ENCODE measurements at regions not wholly inside any gene's neighbourhood (a gene's known extent, or its start where the extent isn't known, plus 50 kb on each side); places are given as distances from the start of the nearest gene placed in this dataset.

- DNase-seq, result no peak
Measured at GRCh38 chr5:125302577-125302976, 556.1 kb upstream of the ZNF608 start.

- DNase-seq, result no peak
Measured at GRCh38 chr5:125306741-125307140, 560.3 kb upstream of the ZNF608 start.

DNA sequence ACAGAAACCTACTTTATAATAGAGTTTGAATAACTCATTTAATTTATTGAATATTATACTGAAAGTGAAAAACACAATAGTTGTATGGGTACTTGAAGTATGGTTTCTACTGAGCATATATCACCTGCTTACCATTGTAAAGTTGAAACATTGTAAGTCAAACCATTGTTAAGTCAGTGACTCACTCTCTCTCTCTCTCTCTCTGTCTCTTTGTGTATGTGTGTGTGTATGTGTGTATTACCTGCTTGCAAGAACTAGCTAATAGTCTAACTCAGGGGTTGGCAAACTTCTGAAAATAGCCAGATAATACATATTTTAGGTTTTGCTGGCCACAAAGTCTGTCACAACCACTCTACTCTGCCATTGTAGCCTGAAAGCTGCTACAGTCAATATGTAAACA, 564.3 kb upstream of the ZNF608 start:
- no peak for DNase-seq

DNA sequence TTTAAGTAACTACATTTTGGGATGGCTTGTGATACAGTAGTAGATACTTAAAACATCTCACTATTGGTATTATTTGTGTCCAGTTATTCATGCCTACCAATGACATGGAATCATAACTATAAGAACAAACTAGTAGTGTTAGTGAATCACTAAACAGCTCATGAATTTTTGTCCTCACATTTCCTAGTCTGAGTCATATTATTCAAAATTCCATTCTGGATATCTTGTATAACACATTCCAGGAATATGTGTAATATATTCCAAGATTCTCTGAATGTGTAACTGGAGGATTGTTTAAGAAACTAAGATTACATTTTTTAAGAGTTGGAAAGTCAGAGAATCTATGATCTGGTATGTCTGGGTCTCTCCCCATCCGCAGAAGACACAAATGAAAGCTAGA, 565.3 kb upstream of the ZNF608 start:
- DNase-seq, result no peak

- DNase-seq, result no peak
Measured at GRCh38 chr5:125313555-125313954, 567.1 kb upstream of the ZNF608 start.

GRCh38 chr5:125315306-125315705, 568.9 kb upstream of the ZNF608 start:
- DNase-seq, result no peak

DNA sequence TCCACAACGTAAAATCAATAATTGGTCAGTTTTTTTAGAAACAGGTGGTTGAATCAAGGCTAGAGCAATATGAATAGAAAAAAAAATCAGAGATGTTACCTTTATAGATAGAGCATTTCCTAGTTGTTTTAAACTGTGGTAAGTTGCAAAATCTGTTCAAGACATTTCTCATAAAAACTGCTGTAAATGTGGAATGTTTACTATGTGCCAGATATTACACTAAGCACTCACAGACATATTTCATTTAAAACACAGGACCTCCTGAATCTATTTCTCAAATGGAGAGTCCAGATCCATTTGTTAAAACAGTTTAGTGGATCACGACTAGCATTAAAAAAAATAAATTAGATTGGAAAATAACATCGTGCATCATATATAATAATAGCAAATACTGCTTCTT, 570.0 kb upstream of the ZNF608 start:
- no peak for DNase-seq

- DNase-seq, result no peak
Measured at GRCh38 chr5:125316915-125317535, 570.6 kb upstream of the ZNF608 start.

DNA sequence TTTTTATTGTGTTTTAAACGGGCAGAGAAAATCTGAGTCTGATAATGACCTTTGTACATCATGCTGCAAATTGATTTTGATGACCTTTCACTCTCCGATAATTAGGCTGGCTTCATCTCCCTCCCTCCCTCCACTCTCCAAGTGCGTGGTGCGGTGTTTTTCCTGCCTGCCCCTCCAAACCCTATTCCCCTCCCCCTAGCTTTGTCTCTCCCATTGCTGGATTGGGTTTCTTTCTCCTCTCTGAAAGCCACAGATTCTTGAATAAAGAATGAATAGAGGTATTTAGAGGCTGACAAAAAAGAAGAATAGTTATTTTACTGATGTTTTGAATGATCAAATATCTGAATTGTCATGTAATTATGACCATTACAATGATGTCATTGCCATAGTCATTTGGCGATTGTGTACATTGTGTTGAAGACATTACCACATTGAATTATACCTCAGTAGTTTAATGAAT, 571.1 kb upstream of the ZNF608 start:
- DNase-seq, result no peak

- no peak for DNase-seq
Measured at GRCh38 chr5:125321654-125322053, 575.2 kb upstream of the ZNF608 start.

- no peak for DNase-seq
Measured at GRCh38 chr5:125323613-125324012, 577.2 kb upstream of the ZNF608 start.

- no peak for DNase-seq
Measured at GRCh38 chr5:125325488-125326149, 579.2 kb upstream of the ZNF608 start.

- no peak for DNase-seq
Measured at GRCh38 chr5:125326150-125326510, 579.7 kb upstream of the ZNF608 start.

GRCh38 chr5:125327676-125328075, 581.2 kb upstream of the ZNF608 start:
- no peak for DNase-seq

DNA sequence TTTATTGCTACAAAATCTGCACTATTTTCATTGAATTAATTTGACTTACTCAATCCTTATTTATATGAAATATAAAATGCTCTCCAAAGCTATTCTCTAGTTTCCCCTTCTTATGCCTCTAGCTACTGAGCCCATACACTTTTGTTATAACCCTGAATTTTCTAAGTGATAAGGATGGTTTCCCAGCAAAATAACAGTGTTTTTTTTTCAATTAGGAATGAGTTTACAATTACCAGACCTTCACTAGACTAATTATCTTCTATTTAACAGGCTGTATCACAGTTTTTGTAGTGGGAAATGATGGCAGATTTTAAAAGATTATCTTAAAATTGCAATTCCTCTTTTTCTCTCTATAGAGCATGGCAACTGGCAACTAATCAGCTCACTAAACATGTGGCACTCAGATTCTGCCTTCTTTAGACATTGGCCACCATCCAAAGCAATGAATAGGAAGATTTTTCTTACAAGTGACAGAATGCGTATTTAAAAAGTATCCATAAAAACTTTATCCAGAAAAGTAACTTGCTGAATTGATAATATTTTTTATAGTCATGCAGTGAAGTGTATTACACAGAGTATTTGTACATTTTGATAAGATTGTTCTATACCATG, 585.7 kb upstream of the ZNF608 start:
- no peak for DNase-seq

- DNase-seq, result no peak
Measured at GRCh38 chr5:125333416-125333815, 587.0 kb upstream of the ZNF608 start.

DNA sequence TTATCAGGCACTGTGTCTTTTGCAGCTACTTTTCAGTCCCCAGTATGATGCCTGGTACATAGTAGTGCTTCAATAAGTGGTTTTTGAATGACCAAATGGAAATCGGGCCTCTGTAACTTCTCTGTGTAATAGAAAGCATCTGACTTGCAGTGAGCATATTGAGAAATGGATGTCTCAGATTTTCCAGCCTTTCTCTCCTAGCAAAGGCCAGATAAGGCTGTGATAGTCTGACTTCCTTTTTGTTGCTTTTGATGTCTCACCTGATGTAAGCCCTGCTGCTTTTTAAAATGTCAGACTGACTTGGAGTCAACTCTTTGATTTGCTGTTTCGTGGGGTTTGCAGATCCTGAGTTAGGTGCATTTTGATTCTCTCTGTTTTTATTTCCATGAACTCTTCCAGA, 590.0 kb upstream of the ZNF608 start:
- DNase-seq, result no peak

DNA sequence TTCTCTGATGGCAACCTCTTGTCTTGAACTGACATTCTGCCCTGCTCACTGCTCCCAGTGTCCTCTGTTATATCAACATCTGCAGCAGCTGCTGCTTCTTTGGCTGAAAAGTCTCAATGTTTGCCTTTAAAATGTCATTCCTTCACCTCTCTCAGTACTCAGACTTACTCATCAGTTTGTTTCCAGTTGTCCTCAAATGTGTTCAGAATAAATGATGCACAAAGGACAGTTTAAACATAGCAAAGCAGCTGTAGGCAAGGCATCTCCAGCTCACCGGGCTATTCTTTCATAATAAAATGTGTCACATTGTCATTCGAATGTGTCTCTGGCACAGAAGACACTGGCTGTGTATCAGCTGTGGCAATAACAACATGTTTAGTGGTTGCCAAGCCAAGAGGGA, 590.9 kb upstream of the ZNF608 start:
- DNase-seq, result no peak

- no peak for DNase-seq
Measured at GRCh38 chr5:125338440-125339174, 592.2 kb upstream of the ZNF608 start.

- DNase-seq, result no peak
Measured at GRCh38 chr5:125341436-125341835, 595.0 kb upstream of the ZNF608 start.

- DNase-seq, result no peak
Measured at GRCh38 chr5:125343015-125343414, 596.6 kb upstream of the ZNF608 start.

DNA sequence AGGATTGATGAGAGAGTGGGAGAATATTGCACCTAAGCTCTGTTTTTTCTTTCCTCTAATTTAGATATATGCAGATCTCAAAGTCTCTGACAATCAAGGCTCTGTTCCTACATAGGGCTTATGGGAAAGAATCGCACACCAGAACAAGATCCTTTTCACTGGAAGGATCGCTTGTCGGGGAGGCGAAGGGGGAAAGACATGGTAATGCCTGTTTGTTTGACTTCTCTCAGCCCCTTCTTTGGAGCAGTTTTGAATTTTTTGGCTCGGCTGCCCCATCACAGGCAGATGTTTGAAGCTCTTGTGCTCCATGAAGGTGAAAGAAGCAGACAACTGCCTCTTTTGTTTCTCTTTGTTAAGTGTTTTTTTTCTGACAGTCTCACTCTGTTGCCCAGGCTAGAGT, 599.9 kb upstream of the ZNF608 start:
- no peak for DNase-seq

GRCh38 chr5:125348221-125348692, 601.8 kb upstream of the ZNF608 start:
- DNase-seq, result no peak
